Neural cell (in vitro differentiated cells): ENCODE measurements at regions not wholly inside any gene's neighbourhood (a gene's known extent, or its start where the extent isn't known, plus 50 kb on each side); places are given as distances from the start of the nearest gene placed in this dataset.

Experiments used
- H2AFZ ChIP-seq: fragments of 200-600, 300-800 bp; sonication (generic), shearing (Covaris generic); 2 replicates; pipeline ENCODE4 v1.6.0; 2014; ENCODE audit warnings: low read depth, mild to moderate bottlenecking, antibody characterized with exemption, low read length, moderate library complexity
- H3F3A ChIP-seq: fragments of 200-600 bp; shearing (Covaris generic); 2 replicates; pipeline ENCODE4 v1.6.1; 2016; ENCODE audit warnings: mild to moderate bottlenecking, moderate library complexity, mixed read lengths, antibody characterized with exemption, low read length; ENCODE audit not compliant: insufficient read depth, poor library complexity, severe bottlenecking
- H3K27ac ChIP-seq: fragments of 200-600, 300-800 bp; sonication (generic), shearing (Covaris generic); 2 replicates; pipeline ENCODE4 v1.5.1; 2014; ENCODE audit warnings: mild to moderate bottlenecking, low read length, moderate library complexity
- H3K27me3 ChIP-seq: fragments of 300-800, 200-600 bp; sonication (generic), shearing (Covaris generic); 2 replicates; pipeline ENCODE4 v1.6.0; 2014; ENCODE audit warnings: mild to moderate bottlenecking, low read depth, low read length, moderate library complexity; ENCODE audit not compliant: insufficient read depth
- H3K36me3 ChIP-seq: fragments of 300-800, 200-600 bp; sonication (generic), shearing (Covaris generic); 2 replicates; pipeline ENCODE4 v1.5.1; 2014; ENCODE audit warnings: mild to moderate bottlenecking, antibody characterized with exemption, low read length, moderate library complexity; ENCODE audit not compliant: insufficient read depth
- H3K4me2 ChIP-seq: fragments of 300-800, 200-600 bp; sonication (generic), shearing (Covaris generic); 2 replicates; pipeline ENCODE4 v1.6.0; 2014; ENCODE audit warnings: mild to moderate bottlenecking, low read length
- H3K4me3 ChIP-seq: fragments of 300-800, 200-600 bp; sonication (generic), shearing (Covaris generic); 2 replicates; pipeline ENCODE4 v1.5.1; 2014; ENCODE audit warnings: mild to moderate bottlenecking, low read length, moderate library complexity
- H3K79me2 ChIP-seq: fragments of 200-600 bp; shearing (Covaris generic); replicated peaks from 2 replicates; pipeline ENCODE4 v1.6.0; 2014; ENCODE audit warnings: mild to moderate bottlenecking, low read length, moderate library complexity; ENCODE audit not compliant: insufficient read depth
- H3K9ac ChIP-seq: fragments of 300-800, 200-600 bp; sonication (generic), shearing (Covaris generic); 2 replicates; pipeline ENCODE4 v1.6.1; 2016; ENCODE audit warnings: mild to moderate bottlenecking, low read length, mixed read lengths
- H3K9me2 ChIP-seq: fragments of 200-600 bp; shearing (Covaris generic); 2 replicates; pipeline ENCODE4 v1.6.1; 2016; ENCODE audit warnings: mild to moderate bottlenecking, low read length, mixed read lengths; ENCODE audit not compliant: insufficient read depth
- H3K9me3 ChIP-seq: fragments of 200-600, 300-800 bp; sonication (generic), shearing (Covaris generic); 2 replicates; pipeline ENCODE4 v1.6.1; 2016; ENCODE audit warnings: mild to moderate bottlenecking, mixed run types, low read length, moderate library complexity, mixed read lengths
- H4K20me1 ChIP-seq: fragments of 200-600 bp; shearing (Covaris generic); 2 replicates; pipeline ENCODE4 v1.6.1; 2016; ENCODE audit warnings: mild to moderate bottlenecking, mixed run types; ENCODE audit not compliant: insufficient read depth
- EP300 ChIP-seq: fragments of 450-650 bp; conservative IDR thresholded peaks from 2 replicates; pipeline ENCODE4 v1.6.1; 2014; ENCODE audit warnings: antibody characterized with exemption, mild to moderate bottlenecking, moderate library complexity; ENCODE audit not compliant: poor library complexity, severe bottlenecking
- EZH2 ChIP-seq: fragments of 200-600, 300-800 bp; shearing (Covaris generic), sonication (generic); IDR thresholded peaks from 2 replicates; pipeline ENCODE4 v1.6.1; 2014; ENCODE audit warnings: antibody characterized with exemption, low read length, borderline replicate concordance, mild to moderate bottlenecking; ENCODE audit not compliant: insufficient read depth, poor library complexity, severe bottlenecking
- MXI1 ChIP-seq: fragments of 450-650 bp; conservative IDR thresholded peaks from 2 replicates; pipeline ENCODE4 v1.6.1; 2014; ENCODE audit warnings: antibody characterized with exemption, mild to moderate bottlenecking; ENCODE audit not compliant: poor library complexity, severe bottlenecking
- POLR2AphosphoS5 ChIP-seq: IDR thresholded peaks from 2 replicates; pipeline ENCODE4 v1.6.1; 2012
- SMC3 ChIP-seq: fragments of 450-650 bp; conservative IDR thresholded peaks from 2 replicates; pipeline ENCODE4 v1.6.1; 2014; ENCODE audit warnings: antibody characterized with exemption, mild to moderate bottlenecking, moderate library complexity; ENCODE audit not compliant: poor library complexity
- TAF1 ChIP-seq: IDR thresholded peaks from 2 replicates; pipeline ENCODE4 v1.6.1; 2012; ENCODE audit warnings: low read depth
- TF ChIP-seq, protein P1 (sequence below): IDR thresholded peaks from 2 replicates; pipeline ENCODE4 v1.6.1; 2012; ENCODE audit warnings: borderline replicate concordance
- TF ChIP-seq, protein P2 (sequence below): fragments of 450-650 bp; IDR thresholded peaks from 2 replicates; pipeline ENCODE4 v1.5.1; 2014; ENCODE audit warnings: antibody characterized with exemption, mild to moderate bottlenecking, moderate library complexity; ENCODE audit not compliant: poor library complexity, severe bottlenecking

DNA sequence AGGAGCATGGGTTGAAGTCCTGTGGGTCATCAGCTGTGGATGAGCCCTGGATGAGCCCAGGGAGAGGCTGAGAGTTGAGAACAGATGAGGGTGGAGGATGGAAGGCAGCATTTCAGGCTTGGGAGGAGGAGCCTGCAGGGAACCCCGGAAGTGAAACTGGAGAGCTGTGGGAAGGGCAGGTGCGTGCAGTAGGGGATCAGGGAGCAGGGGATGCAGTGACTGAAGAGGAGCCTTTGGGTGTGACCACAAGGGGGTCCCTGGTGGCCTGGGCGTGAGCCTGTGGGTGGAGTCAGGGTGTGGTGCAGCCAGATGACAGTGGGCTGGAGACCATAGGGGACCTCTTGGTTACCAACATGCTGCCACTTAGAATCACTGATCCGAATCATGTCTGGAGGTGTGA lies 115.5 kb downstream of the PAPOLA start:
- Histone ChIP-seq H3K79me2 (no peaks in the 10 kb centered on the region), H2AFZ (no peak overlapping the region), H4K20me1 (no peaks in the 10 kb centered on the region), H3K27ac (no peak overlapping the region), H3F3A (no peaks in the 10 kb centered on the region), H3K4me3 (no peak overlapping the region), H3K9ac (no peak overlapping the region), H3K27me3 (no peaks in the 10 kb centered on the region), H3K9me2 (no peaks in the 10 kb centered on the region), H3K4me2 (no peak overlapping the region), H3K36me3 (no peaks in the 10 kb centered on the region), H3K9me3 (no peaks in the 10 kb centered on the region)
- TF ChIP-seq SMC3: no peak
- TF ChIP-seq, protein P1, sequence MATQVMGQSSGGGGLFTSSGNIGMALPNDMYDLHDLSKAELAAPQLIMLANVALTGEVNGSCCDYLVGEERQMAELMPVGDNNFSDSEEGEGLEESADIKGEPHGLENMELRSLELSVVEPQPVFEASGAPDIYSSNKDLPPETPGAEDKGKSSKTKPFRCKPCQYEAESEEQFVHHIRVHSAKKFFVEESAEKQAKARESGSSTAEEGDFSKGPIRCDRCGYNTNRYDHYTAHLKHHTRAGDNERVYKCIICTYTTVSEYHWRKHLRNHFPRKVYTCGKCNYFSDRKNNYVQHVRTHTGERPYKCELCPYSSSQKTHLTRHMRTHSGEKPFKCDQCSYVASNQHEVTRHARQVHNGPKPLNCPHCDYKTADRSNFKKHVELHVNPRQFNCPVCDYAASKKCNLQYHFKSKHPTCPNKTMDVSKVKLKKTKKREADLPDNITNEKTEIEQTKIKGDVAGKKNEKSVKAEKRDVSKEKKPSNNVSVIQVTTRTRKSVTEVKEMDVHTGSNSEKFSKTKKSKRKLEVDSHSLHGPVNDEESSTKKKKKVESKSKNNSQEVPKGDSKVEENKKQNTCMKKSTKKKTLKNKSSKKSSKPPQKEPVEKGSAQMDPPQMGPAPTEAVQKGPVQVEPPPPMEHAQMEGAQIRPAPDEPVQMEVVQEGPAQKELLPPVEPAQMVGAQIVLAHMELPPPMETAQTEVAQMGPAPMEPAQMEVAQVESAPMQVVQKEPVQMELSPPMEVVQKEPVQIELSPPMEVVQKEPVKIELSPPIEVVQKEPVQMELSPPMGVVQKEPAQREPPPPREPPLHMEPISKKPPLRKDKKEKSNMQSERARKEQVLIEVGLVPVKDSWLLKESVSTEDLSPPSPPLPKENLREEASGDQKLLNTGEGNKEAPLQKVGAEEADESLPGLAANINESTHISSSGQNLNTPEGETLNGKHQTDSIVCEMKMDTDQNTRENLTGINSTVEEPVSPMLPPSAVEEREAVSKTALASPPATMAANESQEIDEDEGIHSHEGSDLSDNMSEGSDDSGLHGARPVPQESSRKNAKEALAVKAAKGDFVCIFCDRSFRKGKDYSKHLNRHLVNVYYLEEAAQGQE: no peak
- TF ChIP-seq TAF1: no peak
- TF ChIP-seq POLR2AphosphoS5: no peak
- no peak for TF ChIP-seq EP300
- TF ChIP-seq EZH2: no peak
- no peak for TF ChIP-seq MXI1

DNA sequence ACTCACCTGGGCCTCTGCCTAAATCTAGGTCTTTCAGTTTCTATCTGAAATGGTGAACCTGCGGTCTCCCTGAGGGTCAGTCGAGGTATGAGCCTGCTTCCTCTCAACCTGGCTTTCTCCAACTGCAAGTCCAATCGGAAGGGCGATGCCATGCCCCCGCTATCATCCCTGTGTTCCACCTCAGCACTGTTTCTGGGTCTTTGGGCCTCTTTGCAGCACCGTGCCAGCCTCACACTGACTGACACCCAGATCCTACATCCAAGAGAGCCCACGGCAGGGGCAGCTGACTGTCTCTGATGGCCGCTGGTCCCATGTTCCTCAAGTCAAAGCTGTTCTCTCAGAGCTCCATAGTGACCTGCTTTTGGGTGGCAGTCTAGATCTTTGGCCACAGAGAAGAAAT lies 120.7 kb downstream of the PAPOLA start:
- no peaks in the 10 kb centered on the region for H4K20me1 ChIP-seq
- H3F3A ChIP-seq: no peaks in the 10 kb centered on the region
- H3K36me3 ChIP-seq: no peaks in the 10 kb centered on the region
- H3K27me3 ChIP-seq: no peaks in the 10 kb centered on the region
- TF ChIP-seq, protein P1: no peak
- TF ChIP-seq POLR2AphosphoS5 (no peak), SMC3 (no peak), MXI1 (no peak), EZH2 (no peak)
- TF ChIP-seq, protein P2, sequence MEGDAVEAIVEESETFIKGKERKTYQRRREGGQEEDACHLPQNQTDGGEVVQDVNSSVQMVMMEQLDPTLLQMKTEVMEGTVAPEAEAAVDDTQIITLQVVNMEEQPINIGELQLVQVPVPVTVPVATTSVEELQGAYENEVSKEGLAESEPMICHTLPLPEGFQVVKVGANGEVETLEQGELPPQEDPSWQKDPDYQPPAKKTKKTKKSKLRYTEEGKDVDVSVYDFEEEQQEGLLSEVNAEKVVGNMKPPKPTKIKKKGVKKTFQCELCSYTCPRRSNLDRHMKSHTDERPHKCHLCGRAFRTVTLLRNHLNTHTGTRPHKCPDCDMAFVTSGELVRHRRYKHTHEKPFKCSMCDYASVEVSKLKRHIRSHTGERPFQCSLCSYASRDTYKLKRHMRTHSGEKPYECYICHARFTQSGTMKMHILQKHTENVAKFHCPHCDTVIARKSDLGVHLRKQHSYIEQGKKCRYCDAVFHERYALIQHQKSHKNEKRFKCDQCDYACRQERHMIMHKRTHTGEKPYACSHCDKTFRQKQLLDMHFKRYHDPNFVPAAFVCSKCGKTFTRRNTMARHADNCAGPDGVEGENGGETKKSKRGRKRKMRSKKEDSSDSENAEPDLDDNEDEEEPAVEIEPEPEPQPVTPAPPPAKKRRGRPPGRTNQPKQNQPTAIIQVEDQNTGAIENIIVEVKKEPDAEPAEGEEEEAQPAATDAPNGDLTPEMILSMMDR: no peak
- no peaks in the 10 kb centered on the region for H3K79me2 ChIP-seq
- no peak overlapping the region for H3K9ac ChIP-seq
- H3K9me3 ChIP-seq: no peaks in the 10 kb centered on the region
- no peak overlapping the region for H3K4me3 ChIP-seq
- H3K4me2 ChIP-seq: no peak overlapping the region
- no peak overlapping the region for H2AFZ ChIP-seq
- no peak overlapping the region for H3K27ac ChIP-seq
- no peaks in the 10 kb centered on the region for H3K9me2 ChIP-seq
